Endothelial cell of umbilical vein (primary cell): ENCODE measurements at regions not wholly inside any gene's neighbourhood (a gene's known extent, or its start where the extent isn't known, plus 50 kb on each side); places are given as distances from the start of the nearest gene placed in this dataset.

Experiments used
- BruUV-seq: library from RNA; stranded (reverse); fragments of 400-500 nt; replicated peaks from 2 replicates; lab custom pipeline; 2021; lab: Mats Ljungman, UMichigan
- CTCF ChIA-PET: fragments of 300-600, 350-600 bp; sonication (Branson Sonifier 250); formaldehyde crosslinking; loops from one replicate; lab custom pipeline; 2021; ENCODE audit warnings: antibody characterized with exemption, inconsistent platforms; lab: Charles Lee
- POLR2A ChIA-PET: fragments of 300-600, 350-600 bp; sonication (Branson Sonifier 250); formaldehyde crosslinking; loops from one replicate; lab custom pipeline; 2021; ENCODE audit warnings: antibody characterized with exemption, inconsistent platforms; lab: Charles Lee
- DNase-seq: peaks from one replicate; pipeline ENCODE4 v3.0.0-alpha.2; 2011; ENCODE audit warnings: low read depth, low spot score
- FAIRE-seq: peaks from 2 replicates; lab custom pipeline; 2011; peaks lifted over from hg19 to GRCh38; lab: Jason Lieb, UNC
- H2AFZ ChIP-seq: 2 replicates; pipeline ENCODE4 v1.6.0; 2012; ENCODE audit warnings: low read depth, low read length, control low read depth, inconsistent platforms
- H3K27ac ChIP-seq: 2 replicates; pipeline ENCODE4 v1.5.1; 2011; ENCODE audit warnings: low read depth, mild to moderate bottlenecking, control low read depth, low read length, moderate library complexity; ENCODE audit not compliant: insufficient read depth
- H3K27me3 ChIP-seq, 2 experiments: 2 replicates each; pipeline versions ENCODE4 v1.6.0 to v1.6.1; 2011; ENCODE audit warnings: low read length in 2 of 2, mixed read lengths in 1 of 2; ENCODE audit not compliant: control insufficient read depth in 2 of 2, insufficient read depth in 2 of 2
- H3K36me3 ChIP-seq, 2 experiments: 2 replicates in 1 of 2; 3 replicates in 1 of 2; pipeline ENCODE4 v1.5.1; 2011; ENCODE audit warnings: low read length in 2 of 2, mild to moderate bottlenecking in 1 of 2, moderate library complexity in 1 of 2; ENCODE audit not compliant: control insufficient read depth in 2 of 2, insufficient read depth in 2 of 2; ENCODE audit errors: extremely low read depth in 1 of 2
- H3K4me1 ChIP-seq: 3 replicates; pipeline ENCODE4 v1.5.1; 2011; ENCODE audit warnings: mild to moderate bottlenecking, low read length; ENCODE audit not compliant: control insufficient read depth, insufficient read depth; ENCODE audit errors: extremely low read depth
- H3K4me2 ChIP-seq: 2 replicates; pipeline ENCODE4 v1.6.1; 2011; ENCODE audit warnings: low read length, control low read depth, mixed read lengths; ENCODE audit not compliant: insufficient read depth
- H3K4me3 ChIP-seq, 3 experiments: fragments of 200-600 bp in 1 of 3; sonication (generic), shearing (Covaris generic) in 1 of 3; replicated peaks in 1 of 3; 2 replicates each; pipeline ENCODE4 v1.5.1; 2011 to 2016; ENCODE audit warnings: control low read depth in 3 of 3, low read length in 3 of 3, mild to moderate bottlenecking in 2 of 3, inconsistent platforms in 1 of 3, low read depth in 1 of 3, moderate library complexity in 1 of 3; ENCODE audit not compliant: insufficient read depth in 1 of 3
- H3K79me2 ChIP-seq: 2 replicates; pipeline ENCODE4 v1.6.0; 2012; ENCODE audit warnings: low read length, inconsistent platforms; ENCODE audit not compliant: control insufficient read depth, insufficient read depth
- H3K9ac ChIP-seq: replicated peaks from 2 replicates; pipeline ENCODE3; 2011; ENCODE audit warnings: low read length, control low read depth; ENCODE audit not compliant: insufficient read depth; ENCODE audit errors: extremely low read depth
- H3K9me1 ChIP-seq: replicated peaks from 3 replicates; pipeline ENCODE4 v1.6.0; 2011; ENCODE audit warnings: mild to moderate bottlenecking, low read length; ENCODE audit not compliant: control insufficient read depth, insufficient read depth; ENCODE audit errors: extremely low read depth
- H3K9me3 ChIP-seq: replicated peaks from 2 replicates; pipeline ENCODE4 v1.5.1; 2012; ENCODE audit warnings: low read length, inconsistent platforms; ENCODE audit not compliant: control insufficient read depth, insufficient read depth
- H4K20me1 ChIP-seq: replicated peaks from 2 replicates; pipeline ENCODE3; 2011; ENCODE audit warnings: mild to moderate bottlenecking, low read length; ENCODE audit not compliant: control insufficient read depth, insufficient read depth; ENCODE audit errors: extremely low read depth
- CTCF ChIP-seq, 2 donors: IDR thresholded peaks; 1 replicate in 1 of 2; 2 replicates in 1 of 2; pipeline ENCODE4 v1.5.1; 2011; ENCODE audit warnings: low read length in 2 of 2, mild to moderate bottlenecking in 2 of 2, moderate library complexity in 2 of 2, control low read depth in 1 of 2, inconsistent platforms in 1 of 2, low read depth in 1 of 2; ENCODE audit not compliant: insufficient read depth in 1 of 2; ENCODE audit errors: extremely low read depth in 1 of 2
- EZH2 ChIP-seq: IDR thresholded peaks from 2 replicates; pipeline ENCODE4 v1.6.1; 2012; ENCODE audit warnings: borderline replicate concordance, low read depth, mild to moderate bottlenecking, moderate library complexity, low read length, inconsistent platforms; ENCODE audit not compliant: severe bottlenecking
- FOS ChIP-seq: IDR thresholded peaks from 2 replicates; pipeline ENCODE4 v1.6.1; 2011; ENCODE audit warnings: mild to moderate bottlenecking, low read length, moderate library complexity, borderline replicate concordance; ENCODE audit not compliant: insufficient read depth
- GATA2 ChIP-seq: IDR thresholded peaks from 2 replicates; pipeline ENCODE4 v1.7.0; 2011; ENCODE audit warnings: low read depth, mild to moderate bottlenecking, moderate library complexity, mixed read lengths, low read length; ENCODE audit not compliant: insufficient read length, insufficient read depth
- JUN ChIP-seq: IDR thresholded peaks from 2 replicates; pipeline ENCODE4 v1.6.1; 2011; ENCODE audit warnings: borderline replicate concordance, low read depth; ENCODE audit not compliant: insufficient read length, insufficient read depth
- MAX ChIP-seq: IDR thresholded peaks from 2 replicates; pipeline ENCODE4 v1.6.1; 2011; ENCODE audit not compliant: insufficient read depth, insufficient read length
- MYC ChIP-seq: IDR thresholded peaks from one replicate; pipeline ENCODE4 v1.6.1; 2011; ENCODE audit warnings: mild to moderate bottlenecking, low read depth, low read length
- POLR2A ChIP-seq: IDR thresholded peaks from 2 replicates; pipeline ENCODE4 v1.6.1; 2012; ENCODE audit warnings: low read depth, mild to moderate bottlenecking, control low read depth, low read length
- POLR2AphosphoS5 ChIP-seq: IDR thresholded peaks from 2 replicates; pipeline ENCODE4 v1.6.1; 2012; ENCODE audit warnings: low read depth, mild to moderate bottlenecking, control low read depth, low read length, moderate library complexity; ENCODE audit not compliant: insufficient read depth
- dilution Hi-C: fragments of 300-500 bp; cut with MboI; formaldehyde crosslinking; loops from one replicate; pipeline ENCODE4 v1.15.0; 2019; ENCODE audit warnings: low sequenced_read_pairs; ENCODE audit not compliant: extremely low pct_ligation_motif_present
- intact Hi-C: fragments of 100-400 bp; cut with micrococcal nuclease; formaldehyde crosslinking; loops from one replicate; pipeline ENCODE4 v1.10.0; 2022

GRCh38 chr7:93046641-93047040, 71.1 kb downstream of the SAMD9 start:
- H3K4me3 ChIP-seq = no peak overlapping the region
- DNase-seq (no peak), FAIRE-seq (no peak)
- no peaks in the 10 kb centered on the region for H4K20me1 ChIP-seq
- H3K79me2 ChIP-seq = no peaks in the 10 kb centered on the region
- H3K9ac ChIP-seq = no peak overlapping the region
- no peaks in the 10 kb centered on the region for H3K9me1 ChIP-seq
- no peaks in the 10 kb centered on the region for H3K27me3 ChIP-seq
- ChIA-PET CTCF (interaction anchor here (0.8 to 1.1 kb wide), 2 partner anchors 9 to 213 kb away, joined by 3 read pairs; no protein-coding TSS in a partner anchor), POLR2A (no interaction called here)
- intact Hi-C loops = no loop called here
- no peaks in the 10 kb centered on the region for H3K9me3 ChIP-seq
- dilution Hi-C loops = no loop called here
- TF ChIP-seq POLR2AphosphoS5 = no peak
- TF ChIP-seq JUN = no peak
- no peak for TF ChIP-seq POLR2A
- no peak for TF ChIP-seq FOS
- no peak for TF ChIP-seq MYC
- TF ChIP-seq CTCF (IDR thresholded peaks at IDR 0.05; ENCODE audit: extremely low read depth in 1 of 2, insufficient read depth in 1 of 2, low read depth in 1 of 2, low read length in 2 of 2) = no peak
- no peak for TF ChIP-seq EZH2
- TF ChIP-seq GATA2 = no peak
- TF ChIP-seq MAX = no peak
- no peak overlapping the region for H3K27ac ChIP-seq
- no peak overlapping the region for H3K4me2 ChIP-seq
- peaks cover 15% of the 10 kb centered on the region for H3K4me1 ChIP-seq
- H2AFZ ChIP-seq = no peak overlapping the region
- no peaks in the 10 kb centered on the region for H3K36me3 ChIP-seq
- no TSS peak for BruUV-seq
